Hematopoietic multipotent progenitor cell treated with erythropoietin and hydrocortisone succinate and interleukin-3 and kit ligand, for 17 days (in vitro differentiated cells): ENCODE measurements at regions not wholly inside any gene's neighbourhood (a gene's known extent, or its start where the extent isn't known, plus 50 kb on each side); places are given as distances from the start of the nearest gene placed in this dataset.

Source experiments
- DNase-seq: peaks from one replicate; pipeline ENCODE4 v3.0.0-alpha.2; 2015; ENCODE audit warnings: low spot score

GRCh38 chr12:27179400-27180214, 64.5 kb upstream of the STK38L start:
- no peak for DNase-seq

GRCh38 chr12:27180906-27181505, 63.1 kb upstream of the STK38L start:
- no peak for DNase-seq

GRCh38 chr12:27183342-27183741, 60.7 kb upstream of the STK38L start:
- no peak for DNase-seq

GRCh38 chr12:27185234-27186021, 58.7 kb upstream of the STK38L start:
- no peak for DNase-seq

- no peak for DNase-seq
These were observed 57.9 kb upstream of the STK38L start for GRCh38 chr12:27186022-27186839.

- no peak for DNase-seq
These were observed 56.4 kb upstream of the STK38L start for GRCh38 chr12:27187697-27188096.

- no peak for DNase-seq
These were observed 53.3 kb upstream of the STK38L start for GRCh38 chr12:27190761-27191160.

GRCh38 chr12:27191531-27191930, 52.6 kb upstream of the STK38L start:
- DNase-seq = no peak

GRCh38 chr12:27192118-27192802, 51.8 kb upstream of the STK38L start:
- no peak for DNase-seq

- no peak for DNase-seq
These were observed 51.0 kb upstream of the STK38L start for GRCh38 chr12:27193106-27193505.

GRCh38 chr12:27193854-27194544, 50.1 kb upstream of the STK38L start:
- no peak for DNase-seq
